ENCODE measurements at regions not wholly inside any gene's neighbourhood (a gene's known extent, or its start where the extent isn't known, plus 50 kb on each side); places are given as distances from the start of the nearest gene placed in this dataset.
"Not testable (repeated sequence)": the region's sequence is repeated elsewhere in the genome, so short reads cannot be mapped to it uniquely, and the experiment has no call there.

GRCh38 chr5:117357886-117358285, 783.3 kb upstream of the SEMA6A start:
- no peak for DNase-seq (ENCODE audit: low read depth)
- TF ChIP-seq CTCF (conservative IDR thresholded peaks at IDR 0.05; ENCODE audit: low read depth, low read length): no peak
- H3K4me3 ChIP-seq (ENCODE audit: low read length): no peak overlapping the region

GRCh38 chr5:117347280-117347679, 772.7 kb upstream of the SEMA6A start:
- TF ChIP-seq CTCF (conservative IDR thresholded peaks at IDR 0.05; ENCODE audit: low read depth, low read length): no peak

GRCh38 chr5:117343726-117344125, 769.1 kb upstream of the SEMA6A start:
- not testable (repeated sequence) for DNase-seq (ENCODE audit: low read depth); H3K4me3 ChIP-seq (ENCODE audit: low read length)

More at GRCh38 chr5:117347280-117347679, 772.7 kb upstream of the SEMA6A start:
- no peak overlapping the region for H3K4me3 ChIP-seq (ENCODE audit: low read length)
- no peak for DNase-seq (ENCODE audit: low read depth)

GRCh38 chr5:117337064-117337749, 762.6 kb upstream of the SEMA6A start:
- no peak for TF ChIP-seq CTCF (conservative IDR thresholded peaks at IDR 0.05; ENCODE audit: low read depth, low read length)
- DNase-seq (ENCODE audit: low read depth): no peak
- H3K4me3 ChIP-seq (ENCODE audit: low read length): no peak overlapping the region

GRCh38 chr5:117336208-117336607, 761.6 kb upstream of the SEMA6A start:
- TF ChIP-seq CTCF (conservative IDR thresholded peaks at IDR 0.05; ENCODE audit: low read depth, low read length): no peak
- no peak for DNase-seq (ENCODE audit: low read depth)
- no peak overlapping the region for H3K4me3 ChIP-seq (ENCODE audit: low read length)

- H3K4me3 ChIP-seq (ENCODE audit: low read length): no peak overlapping the region
- no peak for DNase-seq (ENCODE audit: low read depth)
- no peak for TF ChIP-seq CTCF (conservative IDR thresholded peaks at IDR 0.05; ENCODE audit: low read depth, low read length)
These were observed 758.4 kb upstream of the SEMA6A start for GRCh38 chr5:117333011-117333410.

GRCh38 chr5:117332341-117332740, 757.7 kb upstream of the SEMA6A start:
- no peak for TF ChIP-seq CTCF (conservative IDR thresholded peaks at IDR 0.05; ENCODE audit: low read depth, low read length)
- DNase-seq (ENCODE audit: low read depth): no peak
- H3K4me3 ChIP-seq (ENCODE audit: low read length): no peak overlapping the region
